NCI-H1105 treated with DMSO at 0.1 percent for 48 hours (cell line): ENCODE measurements at regions not wholly inside any gene's neighbourhood (a gene's known extent, or its start where the extent isn't known, plus 50 kb on each side); places are given as distances from the start of the nearest gene placed in this dataset.

ENCODE experiments used
- DNase-seq: peaks from one replicate; lab custom pipeline; 2025; lab: John Stamatoyannopoulos, UW

- DNase-seq = no peak
These were observed 75.0 kb upstream of the EXOC2 start for GRCh38 chr6:767755-768512.

GRCh38 chr6:766625-767024, 73.7 kb upstream of the EXOC2 start:
- no peak for DNase-seq

- no peak for DNase-seq
These were observed 69.1 kb upstream of the EXOC2 start for GRCh38 chr6:761997-762396.

GRCh38 chr6:760982-761955, 68.3 kb upstream of the EXOC2 start:
- DNase-seq = no peak

- no peak for DNase-seq
These were observed 66.8 kb upstream of the EXOC2 start for GRCh38 chr6:759729-760128.

GRCh38 chr6:756224-756623, 63.3 kb upstream of the EXOC2 start:
- DNase-seq = no peak

- DNase-seq = no peak
These were observed 61.3 kb upstream of the EXOC2 start for GRCh38 chr6:754202-754601.

GRCh38 chr6:753486-753885, 60.5 kb upstream of the EXOC2 start:
- DNase-seq = no peak

- DNase-seq = no peak
These were observed 59.5 kb upstream of the EXOC2 start for GRCh38 chr6:752438-752837.

GRCh38 chr6:751765-752164, 58.8 kb upstream of the EXOC2 start:
- DNase-seq = peak; percentile 37

- DNase-seq = no peak
These were observed 55.0 kb upstream of the EXOC2 start for GRCh38 chr6:747921-748320.

GRCh38 chr6:747028-747427, 54.1 kb upstream of the EXOC2 start:
- DNase-seq = no peak

GRCh38 chr6:744666-745353, 51.9 kb upstream of the EXOC2 start:
- no peak for DNase-seq

- no peak for DNase-seq
These were observed 50.6 kb upstream of the EXOC2 start for GRCh38 chr6:743320-744096.
